Hepatocyte (in vitro differentiated cells): ENCODE measurements at regions not wholly inside any gene's neighbourhood (a gene's known extent, or its start where the extent isn't known, plus 50 kb on each side); places are given as distances from the start of the nearest gene placed in this dataset.

Experiments
- DNase-seq: peaks from one replicate; pipeline ENCODE4 v3.0.0-alpha.2; 2016; ENCODE audit warnings: low spot score
- H2AFZ ChIP-seq: fragments of 200-600 bp; sonication (generic); 2 replicates; pipeline ENCODE4 v1.6.0; 2016; ENCODE audit warnings: antibody characterized with exemption, mild to moderate bottlenecking
- H3K27ac ChIP-seq: fragments of 200-600 bp; sonication (generic); 2 replicates; pipeline ENCODE4 v1.5.1; 2016; ENCODE audit warnings: mild to moderate bottlenecking
- H3K27me3 ChIP-seq: fragments of 200-600 bp; sonication (generic); 2 replicates; pipeline ENCODE4 v1.6.1; 2016
- H3K36me3 ChIP-seq: fragments of 200-600 bp; sonication (generic); replicated peaks from 2 replicates; pipeline ENCODE4 v1.5.1; 2016; ENCODE audit warnings: low read depth; ENCODE audit not compliant: insufficient read depth
- H3K4me1 ChIP-seq: fragments of 200-600 bp; sonication (generic); 2 replicates; pipeline ENCODE4 v1.5.1; 2016; ENCODE audit warnings: mild to moderate bottlenecking, moderate library complexity; ENCODE audit not compliant: insufficient read depth
- H3K4me2 ChIP-seq: fragments of 200-600 bp; sonication (generic); 2 replicates; pipeline ENCODE4 v1.6.0; 2016
- H3K4me3 ChIP-seq: fragments of 200-600 bp; sonication (generic); 2 replicates; pipeline ENCODE4 v1.5.1; 2016; ENCODE audit warnings: mild to moderate bottlenecking
- H3K79me2 ChIP-seq: fragments of 200-600 bp; sonication (generic); 2 replicates; pipeline ENCODE4 v1.6.0; 2017; ENCODE audit warnings: mild to moderate bottlenecking
- H3K9me2 ChIP-seq: fragments of 200-600 bp; sonication (generic); replicated peaks from 2 replicates; pipeline ENCODE4 v1.6.0; 2017; ENCODE audit warnings: mild to moderate bottlenecking; ENCODE audit not compliant: insufficient read depth
- H3K9me3 ChIP-seq: fragments of 200-600 bp; sonication (generic); 2 replicates; pipeline ENCODE4 v1.5.1; 2016; ENCODE audit warnings: low read depth, mild to moderate bottlenecking
- H4K20me1 ChIP-seq: fragments of 200-600 bp; sonication (generic); 2 replicates; pipeline ENCODE4 v1.6.0; 2016; ENCODE audit warnings: mild to moderate bottlenecking; ENCODE audit not compliant: insufficient read depth, poor library complexity, severe bottlenecking
- EZH2 ChIP-seq: fragments of 200-600 bp; sonication (generic); IDR thresholded peaks from 2 replicates; pipeline ENCODE4 v1.6.1; 2016; ENCODE audit warnings: antibody characterized with exemption, mild to moderate bottlenecking, borderline replicate concordance
- EZH2phosphoT487 ChIP-seq: fragments of 200-600 bp; sonication (generic); IDR thresholded peaks from one replicate; pipeline ENCODE4 v1.6.1; 2018; ENCODE audit warnings: antibody characterized with exemption, mild to moderate bottlenecking, low read depth, moderate library complexity; ENCODE audit not compliant: unreplicated experiment, severe bottlenecking
- WGBS: methylation state at CpG from one replicate; pipeline ENCODE4 v1.1.6; 2016; ENCODE audit warnings: low lambda C conversion rate; ENCODE audit errors: missing lambda C conversion rate; 5-methylcytosine and 5-hydroxymethylcytosine counted together
- TF ChIP-seq, protein P1 (sequence below): fragments of 200-600 bp; sonication (generic); IDR thresholded peaks from 2 replicates; pipeline ENCODE4 v1.5.1; 2016; ENCODE audit warnings: antibody characterized with exemption, mild to moderate bottlenecking; ENCODE audit not compliant: poor library complexity

DNA sequence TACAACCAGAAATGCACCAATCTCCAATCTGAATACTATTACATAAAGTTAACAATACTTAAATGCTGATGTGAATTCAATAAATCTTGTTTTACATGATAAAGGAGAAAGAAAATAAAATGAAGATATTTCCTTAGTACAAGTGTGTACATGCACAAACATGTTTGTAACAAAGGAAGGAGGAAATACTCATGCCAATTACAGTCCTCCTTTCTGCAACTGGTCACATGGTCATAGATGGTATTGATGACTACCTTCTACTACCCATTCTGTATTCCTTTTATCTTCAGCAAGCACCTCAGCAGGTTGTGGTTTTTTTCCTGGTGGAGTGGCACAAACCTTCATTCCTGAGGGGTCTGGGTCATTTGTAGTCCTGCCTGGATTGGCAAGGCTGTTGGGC is 214.2 kb upstream of the GUCY1A2 start:
- H4K20me1 ChIP-seq, result no peaks in the 10 kb centered on the region
- no peaks in the 10 kb centered on the region for H3K79me2 ChIP-seq
- no peak for TF ChIP-seq EZH2
- TF ChIP-seq, protein P1, sequence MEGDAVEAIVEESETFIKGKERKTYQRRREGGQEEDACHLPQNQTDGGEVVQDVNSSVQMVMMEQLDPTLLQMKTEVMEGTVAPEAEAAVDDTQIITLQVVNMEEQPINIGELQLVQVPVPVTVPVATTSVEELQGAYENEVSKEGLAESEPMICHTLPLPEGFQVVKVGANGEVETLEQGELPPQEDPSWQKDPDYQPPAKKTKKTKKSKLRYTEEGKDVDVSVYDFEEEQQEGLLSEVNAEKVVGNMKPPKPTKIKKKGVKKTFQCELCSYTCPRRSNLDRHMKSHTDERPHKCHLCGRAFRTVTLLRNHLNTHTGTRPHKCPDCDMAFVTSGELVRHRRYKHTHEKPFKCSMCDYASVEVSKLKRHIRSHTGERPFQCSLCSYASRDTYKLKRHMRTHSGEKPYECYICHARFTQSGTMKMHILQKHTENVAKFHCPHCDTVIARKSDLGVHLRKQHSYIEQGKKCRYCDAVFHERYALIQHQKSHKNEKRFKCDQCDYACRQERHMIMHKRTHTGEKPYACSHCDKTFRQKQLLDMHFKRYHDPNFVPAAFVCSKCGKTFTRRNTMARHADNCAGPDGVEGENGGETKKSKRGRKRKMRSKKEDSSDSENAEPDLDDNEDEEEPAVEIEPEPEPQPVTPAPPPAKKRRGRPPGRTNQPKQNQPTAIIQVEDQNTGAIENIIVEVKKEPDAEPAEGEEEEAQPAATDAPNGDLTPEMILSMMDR, result no peak
- TF ChIP-seq EZH2phosphoT487, result no peak
- H3K9me3 ChIP-seq, result no peaks in the 10 kb centered on the region
- no peaks in the 10 kb centered on the region for H3K27me3 ChIP-seq
- no peak overlapping the region for H3K27ac ChIP-seq
- H3K4me3 ChIP-seq, result no peak overlapping the region
- no peak for DNase-seq
- H2AFZ ChIP-seq, result no peak overlapping the region
- no peaks in the 10 kb centered on the region for H3K4me1 ChIP-seq
- H3K36me3 ChIP-seq, result no peaks in the 10 kb centered on the region
- H3K9me2 ChIP-seq, result no peaks in the 10 kb centered on the region
- no peak overlapping the region for H3K4me2 ChIP-seq

DNA sequence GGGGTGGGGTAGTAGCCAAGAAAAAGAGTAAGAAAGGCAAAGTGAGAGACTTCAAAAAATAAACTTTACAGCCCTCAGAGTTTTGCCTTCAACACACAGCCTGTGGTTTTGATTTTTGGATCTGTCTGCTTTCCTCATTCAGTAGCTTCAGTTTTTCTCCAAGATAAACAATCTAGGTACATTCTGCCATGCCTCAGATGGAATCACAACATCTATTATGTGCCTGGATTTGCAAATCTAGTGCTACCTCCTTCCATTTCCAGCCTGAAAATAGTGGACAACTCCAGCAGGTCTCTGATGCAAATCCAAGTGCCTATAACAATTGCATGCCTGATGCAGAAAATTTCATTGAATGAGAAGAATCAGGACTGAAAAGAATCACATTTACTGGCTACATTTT is 206.6 kb upstream of the GUCY1A2 start:
- no peak overlapping the region for H2AFZ ChIP-seq
- TF ChIP-seq, protein P1, result no peak
- no peak for TF ChIP-seq EZH2phosphoT487
- TF ChIP-seq EZH2, result no peak
- H3K4me3 ChIP-seq, result no peak overlapping the region
- H3K9me3 ChIP-seq, result no peaks in the 10 kb centered on the region
- no peak overlapping the region for H3K27ac ChIP-seq
- no peak overlapping the region for H3K4me2 ChIP-seq
- no peak for DNase-seq
- no peaks in the 10 kb centered on the region for H3K9me2 ChIP-seq
- H4K20me1 ChIP-seq, result no peaks in the 10 kb centered on the region
- no peaks in the 10 kb centered on the region for H3K27me3 ChIP-seq
- no peaks in the 10 kb centered on the region for H3K79me2 ChIP-seq
- H3K4me1 ChIP-seq, result no peaks in the 10 kb centered on the region
- no peaks in the 10 kb centered on the region for H3K36me3 ChIP-seq

DNA sequence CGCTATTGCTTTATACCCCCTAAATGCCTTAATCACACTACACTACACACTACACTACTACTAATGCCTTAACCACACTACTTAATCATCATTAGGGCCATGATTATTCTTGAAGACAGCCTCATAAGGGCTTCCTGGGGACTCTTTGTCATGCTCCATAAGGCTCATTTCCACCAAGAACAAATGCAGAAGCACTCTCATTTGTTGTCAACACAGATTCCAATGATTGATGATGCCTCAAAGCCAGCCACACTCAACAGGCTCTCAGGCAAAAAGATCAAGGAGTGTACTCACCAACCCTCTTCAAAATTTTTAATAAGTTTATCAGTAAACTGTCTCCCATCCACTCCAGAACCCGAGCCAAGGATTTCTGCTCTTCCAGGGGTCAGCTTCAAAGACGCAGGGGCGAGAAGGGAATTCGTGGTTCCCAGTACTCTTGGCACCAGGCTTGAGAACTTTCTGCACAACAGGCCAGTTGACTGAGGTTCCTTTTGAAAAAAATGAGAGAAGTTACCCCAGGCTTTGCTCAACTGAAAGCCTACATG is 204.7 kb upstream of the GUCY1A2 start:
- H3K4me1 ChIP-seq, result peaks cover 9% of the 10 kb centered on the region
- DNase-seq, result no peak
- no peaks in the 10 kb centered on the region for H3K36me3 ChIP-seq
- H3K27ac ChIP-seq, result peak overlapping the region; percentile 48
- 76% methylated on average over 5 of the region's 5 CpGs for WGBS
- no peaks in the 10 kb centered on the region for H3K79me2 ChIP-seq
- no peaks in the 10 kb centered on the region for H3K27me3 ChIP-seq
- H3K9me3 ChIP-seq, result no peaks in the 10 kb centered on the region
- H3K9me2 ChIP-seq, result no peaks in the 10 kb centered on the region
- no peaks in the 10 kb centered on the region for H4K20me1 ChIP-seq
- H3K4me3 ChIP-seq, result no peak overlapping the region
- H3K4me2 ChIP-seq, result no peak overlapping the region
- H2AFZ ChIP-seq, result no peak overlapping the region
- TF ChIP-seq, protein P1, result no peak
- no peak for TF ChIP-seq EZH2phosphoT487
- no peak for TF ChIP-seq EZH2

DNA sequence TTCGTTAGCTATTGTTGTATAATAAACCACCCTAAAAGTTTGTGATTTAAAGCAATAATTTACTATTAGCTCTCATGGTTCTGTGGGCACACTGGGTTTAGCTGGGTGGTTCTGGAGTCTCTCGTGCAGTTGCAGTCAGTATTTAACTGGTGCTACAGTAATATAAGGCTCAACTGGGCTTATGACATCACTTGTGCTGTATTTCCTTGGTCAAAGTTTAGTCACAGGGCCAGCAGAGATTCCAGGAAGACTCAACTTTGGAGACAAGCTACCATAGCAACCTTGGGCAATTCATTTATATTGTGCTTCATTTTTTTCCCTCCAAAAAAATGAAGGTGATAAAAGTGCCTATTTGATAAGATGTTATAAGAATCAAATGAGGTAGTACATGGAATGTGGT is 204.2 kb upstream of the GUCY1A2 start:
- Histone ChIP-seq H3K36me3 (no peaks in the 10 kb centered on the region), H3K27me3 (no peaks in the 10 kb centered on the region), H3K9me3 (no peaks in the 10 kb centered on the region), H2AFZ (no peak overlapping the region), H3K4me2 (no peak overlapping the region), H3K9me2 (no peaks in the 10 kb centered on the region), H3K79me2 (no peaks in the 10 kb centered on the region), H4K20me1 (no peaks in the 10 kb centered on the region), H3K27ac (peak overlapping the region; percentile 84), H3K4me1 (peaks cover 12% of the 10 kb centered on the region), H3K4me3 (no peak overlapping the region)
- 86% methylated on average over 2 of the region's 2 CpGs for WGBS
- DNase-seq, result peak; percentile 26
- TF ChIP-seq EZH2 (no peak), EZH2phosphoT487 (no peak)
- TF ChIP-seq, protein P1, result no peak
